ENCODE measurements at regions not wholly inside any gene's neighbourhood (a gene's known extent, or its start where the extent isn't known, plus 50 kb on each side); places are given as distances from the start of the nearest gene placed in this dataset.

GRCh38 chr6:144593392-144593791, 308.3 kb downstream of the UTRN start:
- TF ChIP-seq POLR2A (IDR thresholded peaks at IDR 0.05) = no peak
- TF ChIP-seq CTCF (IDR thresholded peaks at IDR 0.05) = no peak
